CD4-positive, alpha-beta memory T cell (primary cell): ENCODE measurements at regions not wholly inside any gene's neighbourhood (a gene's known extent, or its start where the extent isn't known, plus 50 kb on each side); places are given as distances from the start of the nearest gene placed in this dataset.
A peak's percentile ranks its signal among the peaks of the same experiment; 100 is the strongest.

ENCODE experiments used
- CTCF ChIA-PET: fragments of 350-600 bp; sonication (Branson Sonifier 250); formaldehyde crosslinking; loops from one replicate; lab custom pipeline; 2021; ENCODE audit warnings: inconsistent platforms; ENCODE audit not compliant: partially characterized antibody; lab: Charles Lee
- POLR2A ChIA-PET: fragments of 350-600 bp; sonication (Branson Sonifier 250); formaldehyde crosslinking; loops from one replicate; lab custom pipeline; 2021; ENCODE audit not compliant: partially characterized antibody; lab: Charles Lee
- DNase-seq, 5 donors: peaks; one replicate each; pipeline versions ENCODE4 v3.0.0 to v3.0.0-alpha.2; 2020 to 2022; ENCODE audit warnings: mixed read lengths in 1 of 5
- H3K27ac ChIP-seq: one replicate; pipeline ENCODE4 v1.7.0; 2013; ENCODE audit warnings: low read depth, low read length
- H3K27me3 ChIP-seq: 2 replicates; pipeline ENCODE4 v1.7.0; 2013; ENCODE audit warnings: mild to moderate bottlenecking, low read length, moderate library complexity; ENCODE audit not compliant: insufficient read depth
- H3K36me3 ChIP-seq: 2 replicates; pipeline ENCODE4 v1.7.0; 2013; ENCODE audit warnings: mild to moderate bottlenecking, low read length, moderate library complexity; ENCODE audit not compliant: insufficient read depth
- H3K4me1 ChIP-seq: 2 replicates; pipeline ENCODE4 v1.7.0; 2013; ENCODE audit warnings: mild to moderate bottlenecking, low read length, moderate library complexity; ENCODE audit not compliant: insufficient read depth
- H3K4me3 ChIP-seq, 2 donors: one replicate each; pipeline ENCODE4 v1.7.0; 2013; ENCODE audit warnings: low read length in 2 of 2, mild to moderate bottlenecking in 1 of 2
- H3K9me3 ChIP-seq, 2 donors: one replicate each; pipeline ENCODE4 v1.7.0; 2013; ENCODE audit warnings: low read length in 2 of 2, control low read depth in 1 of 2; ENCODE audit not compliant: control insufficient read depth in 1 of 2
- H3K27ac Mint-ChIP-seq, 7 donors: one replicate each; pipeline ENCODE4 v1.8.0; 2020 to 2021; ENCODE audit warnings: mixed read lengths in 7 of 7, mild to moderate bottlenecking in 6 of 7, inconsistent platforms in 3 of 7, moderate library complexity in 3 of 7
- H3K27me3 Mint-ChIP-seq, 2 donors: one replicate each; pipeline ENCODE4 v1.8.0; 2020 to 2021; ENCODE audit warnings: mixed read lengths in 2 of 2
- H3K36me3 Mint-ChIP-seq, 2 donors: one replicate each; pipeline ENCODE4 v1.8.0; 2020 to 2021; ENCODE audit warnings: mixed read lengths in 2 of 2, inconsistent platforms in 1 of 2, mild to moderate bottlenecking in 1 of 2
- H3K4me1 Mint-ChIP-seq, 4 donors: one replicate each; pipeline ENCODE4 v1.8.0; 2020 to 2021; ENCODE audit warnings: mixed read lengths in 4 of 4, mild to moderate bottlenecking in 1 of 4
- H3K4me3 Mint-ChIP-seq, 8 donors: one replicate each; pipeline ENCODE4 v1.8.0; 2020 to 2021; ENCODE audit warnings: mixed read lengths in 8 of 8, mild to moderate bottlenecking in 7 of 8, moderate library complexity in 6 of 8, inconsistent platforms in 3 of 8
- H3K9me3 Mint-ChIP-seq, 8 donors: one replicate each; pipeline ENCODE4 v1.8.0; 2020 to 2021; ENCODE audit warnings: mixed read lengths in 8 of 8, mild to moderate bottlenecking in 5 of 8, inconsistent platforms in 3 of 8, moderate library complexity in 1 of 8
- intact Hi-C: fragments of 100-400 bp; cut with micrococcal nuclease; formaldehyde crosslinking; loops from one replicate; pipeline ENCODE4 v1.15.1; 2023

DNA sequence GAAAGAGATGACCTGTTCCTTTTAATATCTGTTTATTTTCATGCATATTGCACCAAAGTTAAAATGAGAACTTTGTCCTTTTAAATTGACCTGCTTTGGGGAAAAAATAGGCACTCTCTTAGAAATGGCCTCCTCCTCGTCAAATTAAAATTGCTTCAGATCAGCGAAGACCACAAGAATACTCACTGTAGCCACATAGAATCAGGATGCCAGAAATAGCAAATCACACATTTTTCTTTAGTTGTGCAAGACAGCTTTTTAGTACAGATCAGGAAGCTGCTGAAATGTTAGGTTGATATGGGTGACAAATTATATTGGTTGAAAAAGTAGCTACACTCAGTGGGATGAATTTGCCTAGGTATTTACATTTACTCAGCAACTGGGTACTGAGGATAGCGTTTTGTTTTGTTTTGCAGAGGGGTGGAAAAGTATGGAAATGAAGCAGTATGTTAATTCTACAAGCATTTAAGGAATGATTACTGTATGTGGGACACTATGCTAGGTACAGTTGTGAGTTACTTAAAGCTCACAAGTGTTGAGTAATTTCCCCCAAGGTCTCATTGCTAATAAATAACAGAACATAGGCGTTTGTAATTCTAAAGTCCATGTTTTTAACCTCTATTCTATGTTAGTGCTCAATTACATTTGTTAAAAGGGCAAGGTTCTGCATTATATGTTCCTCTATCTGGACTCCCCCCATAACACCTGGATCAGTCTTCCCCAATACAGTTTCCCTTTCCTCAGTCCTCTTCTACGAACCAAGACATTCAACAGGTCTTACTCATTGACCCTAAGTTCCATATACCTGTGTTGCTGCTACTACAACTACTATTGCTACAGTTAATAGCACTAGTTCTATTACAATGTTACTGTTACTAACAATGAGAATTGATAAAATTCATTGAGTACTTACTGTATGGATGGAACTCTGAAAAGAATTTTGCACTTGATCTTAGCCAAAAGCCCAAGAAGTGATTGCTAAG, 99.4 kb upstream of the S1PR1 start:
- ChIA-PET POLR2A (interaction anchor here (0.9 to 7.4 kb wide), 11 partner anchors 9 to 220 kb away, joined by 3 to 92 read pairs (median 4); partner anchors contain the start of genes DPH5 and S1PR1), CTCF (interaction anchor here (0.5 to 8.6 kb wide), 20 partner anchors 8 to 221 kb away, joined by 3 to 130 read pairs (median 4); partner anchors contain the start of gene S1PR1)
- Mint-ChIP-seq H3K27ac (peak overlapping the region; percentile 42 to 92 (median 77)), H3K36me3 (no peaks in the 10 kb centered on the region), H3K27me3 (no peaks in the 10 kb centered on the region), H3K4me3 (peak overlapping the region in 6 of 8 donors; percentile 15 to 67 (median 34)), H3K9me3 (no peaks in the 10 kb centered on the region), H3K4me1 (peaks cover 32 to 55% (median 41%) of the 10 kb centered on the region in 4 donors)
- no peaks in the 10 kb centered on the region for H3K27me3 ChIP-seq
- peaks cover 33% of the 10 kb centered on the region for H3K4me1 ChIP-seq
- H3K4me3 ChIP-seq = no peak overlapping the region
- DNase-seq = peak in 3 of 5 donors; percentile 6 to 11 (median 9)
- no peak overlapping the region for H3K27ac ChIP-seq
- intact Hi-C loops = loop anchor here (1.0 to 5.0 kb wide), 4 partner anchors 101 to 220 kb away; no protein-coding TSS in a partner anchor
- no peaks in the 10 kb centered on the region for H3K9me3 ChIP-seq
- no peaks in the 10 kb centered on the region for H3K36me3 ChIP-seq

DNA sequence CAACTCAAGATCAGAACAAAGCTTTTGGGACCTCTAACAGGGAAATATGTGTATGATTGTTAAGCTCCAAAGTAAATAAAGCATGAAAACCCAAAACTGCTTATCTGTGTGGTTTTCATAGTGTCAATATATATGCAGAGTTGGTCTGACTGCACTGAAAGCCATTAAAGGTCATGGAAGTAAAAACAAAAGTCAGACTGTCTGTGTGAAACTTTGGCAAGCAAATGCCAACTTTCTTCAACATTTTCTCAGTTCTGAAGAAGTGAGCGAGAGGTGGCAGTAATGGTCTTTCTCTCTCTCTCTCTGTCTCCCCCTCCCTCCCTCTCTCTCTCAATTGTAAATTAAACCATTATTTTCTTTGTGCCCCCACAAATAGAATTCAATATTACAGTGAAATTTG, 100.1 kb upstream of the S1PR1 start:
- H3K27me3 Mint-ChIP-seq = no peaks in the 10 kb centered on the region
- ChIA-PET POLR2A (interaction anchor here (0.8 to 7.4 kb wide), 9 partner anchors 8 to 220 kb away, joined by 3 to 92 read pairs (median 4); partner anchors contain the start of genes DPH5 and S1PR1), CTCF (interaction anchor here (0.5 to 8.6 kb wide), 16 partner anchors 8 to 221 kb away, joined by 3 to 130 read pairs (median 4); partner anchors contain the start of gene S1PR1)
- H3K9me3 ChIP-seq = no peaks in the 10 kb centered on the region
- intact Hi-C loops = loop anchor here (1.0 to 5.0 kb wide), 5 partner anchors 102 to 221 kb away; no protein-coding TSS in a partner anchor
- H3K4me3 ChIP-seq = no peak overlapping the region
- H3K27me3 ChIP-seq = no peaks in the 10 kb centered on the region
- H3K9me3 Mint-ChIP-seq = no peaks in the 10 kb centered on the region
- peak overlapping the region in 5 of 8 donors; percentile 26 to 67 (median 37) for H3K4me3 Mint-ChIP-seq
- DNase-seq = peak in 3 of 5 donors; percentile 26 to 40 (median 32)
- H3K36me3 Mint-ChIP-seq = no peaks in the 10 kb centered on the region
- H3K36me3 ChIP-seq = no peaks in the 10 kb centered on the region
- peaks cover 36% of the 10 kb centered on the region for H3K4me1 ChIP-seq
- H3K27ac ChIP-seq = no peak overlapping the region
- H3K4me1 Mint-ChIP-seq = peaks cover 32 to 57% (median 41%) of the 10 kb centered on the region in 4 donors
- peak overlapping the region; percentile 42 to 92 (median 77) for H3K27ac Mint-ChIP-seq

DNA sequence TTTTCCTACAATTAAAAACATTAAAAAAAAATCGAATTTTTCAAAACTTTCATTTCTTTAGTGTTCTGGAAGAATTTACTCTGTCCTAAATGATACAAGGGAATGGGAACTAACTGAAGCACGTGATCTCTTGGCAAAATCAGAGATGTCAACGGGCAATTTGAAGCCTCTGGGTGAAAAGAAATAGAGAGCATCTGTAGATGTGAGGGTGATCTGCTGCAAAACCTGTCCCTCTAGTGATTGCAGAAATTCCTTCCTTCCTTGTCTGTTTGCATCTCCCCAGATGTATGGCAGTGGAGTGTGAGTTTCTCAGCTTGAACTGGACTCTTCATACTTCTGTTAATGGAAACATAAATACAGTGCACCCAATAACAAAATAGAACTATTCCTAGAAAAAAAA, 100.5 kb upstream of the S1PR1 start:
- H3K4me1 Mint-ChIP-seq = peaks cover 36 to 62% (median 46%) of the 10 kb centered on the region in 4 donors
- no peaks in the 10 kb centered on the region for H3K36me3 Mint-ChIP-seq
- Histone ChIP-seq H3K4me1 (peaks cover 40% of the 10 kb centered on the region), H3K4me3 (no peak overlapping the region), H3K9me3 (no peaks in the 10 kb centered on the region), H3K36me3 (no peaks in the 10 kb centered on the region), H3K27me3 (no peaks in the 10 kb centered on the region), H3K27ac (no peak overlapping the region)
- H3K27ac Mint-ChIP-seq = peak overlapping the region; percentile 10 to 92 (median 53)
- intact Hi-C loops = loop anchor here (1.0 to 5.0 kb wide), 2 partner anchors 215 to 221 kb away; no protein-coding TSS in a partner anchor
- peak overlapping the region in 1 of 8 donors; percentile 27 for H3K4me3 Mint-ChIP-seq
- no peak for DNase-seq
- no peaks in the 10 kb centered on the region for H3K9me3 Mint-ChIP-seq
- H3K27me3 Mint-ChIP-seq = no peaks in the 10 kb centered on the region
- POLR2A ChIA-PET = interaction anchor here (0.8 to 7.4 kb wide), 6 partner anchors 8 to 219 kb away, joined by 3 to 92 read pairs (median 4); partner anchors contain the start of gene S1PR1
- CTCF ChIA-PET = interaction anchor here (1.0 to 8.6 kb wide), 14 partner anchors 9 to 222 kb away, joined by 3 to 130 read pairs (median 4); partner anchors contain the start of gene S1PR1

DNA sequence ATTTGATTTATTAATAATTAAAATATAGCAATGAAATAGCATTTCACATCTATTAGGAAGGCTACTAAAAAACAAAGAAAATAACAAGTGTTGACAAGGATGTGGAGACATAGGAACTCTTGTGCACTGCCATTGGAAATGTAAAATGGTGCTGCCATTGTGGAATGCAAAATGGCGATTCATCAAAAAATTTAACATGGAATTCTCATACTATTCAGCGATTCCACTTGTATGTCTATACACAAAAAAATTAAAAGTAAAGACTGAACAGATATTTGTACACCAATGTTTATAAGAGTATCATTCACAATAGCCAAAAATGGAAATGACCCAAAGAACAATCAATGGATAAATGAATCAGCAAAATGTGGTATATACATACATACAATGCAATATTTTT, 101.3 kb upstream of the S1PR1 start:
- Histone ChIP-seq H3K27ac (no peak overlapping the region), H3K9me3 (no peaks in the 10 kb centered on the region), H3K36me3 (no peaks in the 10 kb centered on the region), H3K4me1 (peaks cover 48% of the 10 kb centered on the region), H3K27me3 (no peaks in the 10 kb centered on the region), H3K4me3 (no peak overlapping the region)
- H3K27ac Mint-ChIP-seq = peak overlapping the region in 3 of 7 donors; percentile 44 to 85 (median 50)
- H3K4me1 Mint-ChIP-seq = peaks cover 44 to 69% (median 53%) of the 10 kb centered on the region in 4 donors
- no peaks in the 10 kb centered on the region for H3K9me3 Mint-ChIP-seq
- CTCF ChIA-PET = interaction anchor here (1.1 to 8.6 kb wide), 9 partner anchors 9 to 222 kb away, joined by 3 to 130 read pairs (median 9); partner anchors contain the start of gene S1PR1
- POLR2A ChIA-PET = interaction anchor here (7.4 kb wide), 1 partner anchor 103 kb away, joined by 92 read pairs; the partner anchor contains the start of gene S1PR1
- H3K4me3 Mint-ChIP-seq = no peak overlapping the region
- intact Hi-C loops = loop anchor here (5.0 kb wide), 1 partner anchor 222 kb away; no protein-coding TSS in a partner anchor
- DNase-seq = no peak
- H3K36me3 Mint-ChIP-seq = no peaks in the 10 kb centered on the region
- no peaks in the 10 kb centered on the region for H3K27me3 Mint-ChIP-seq

DNA sequence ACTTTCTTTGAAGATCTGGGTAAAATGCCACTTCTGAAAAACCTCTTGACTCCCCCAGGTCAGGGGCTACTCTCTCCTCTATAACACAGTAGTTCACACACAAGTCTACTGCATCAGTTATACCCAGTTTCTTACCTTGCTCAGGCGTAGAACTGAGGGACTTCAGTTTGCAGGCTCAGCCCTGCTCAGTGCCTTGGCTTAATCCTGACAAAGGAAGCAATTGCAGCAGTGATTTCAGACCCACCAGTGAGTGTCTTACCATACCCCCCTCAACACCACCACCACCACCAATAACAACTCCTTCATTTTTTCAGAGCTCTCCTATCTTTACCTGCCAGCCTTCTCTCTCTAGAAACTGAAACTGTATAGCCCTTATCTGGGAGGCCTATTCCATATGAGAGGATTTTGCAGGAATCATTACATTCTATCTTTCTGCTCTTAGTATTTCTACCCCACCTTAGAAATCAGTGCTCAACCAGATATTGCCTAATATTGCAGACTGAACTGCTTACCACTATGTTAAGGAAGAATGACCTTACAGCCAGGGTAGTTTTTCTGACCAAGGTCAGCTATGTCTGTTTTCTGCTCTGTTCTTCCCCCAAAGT, 105.5 kb upstream of the S1PR1 start:
- H3K27ac Mint-ChIP-seq = peak overlapping the region in 5 of 7 donors; percentile 34 to 69 (median 63)
- H3K36me3 Mint-ChIP-seq = no peaks in the 10 kb centered on the region
- no peaks in the 10 kb centered on the region for H3K27me3 Mint-ChIP-seq
- H3K27ac ChIP-seq = no peak overlapping the region
- H3K36me3 ChIP-seq = no peaks in the 10 kb centered on the region
- no peaks in the 10 kb centered on the region for H3K27me3 ChIP-seq
- peaks cover 67% of the 10 kb centered on the region for H3K4me1 ChIP-seq
- H3K4me3 ChIP-seq = no peak overlapping the region
- ChIA-PET POLR2A (interaction anchor here (1.2 to 4.7 kb wide), 5 partner anchors 10 to 182 kb away, joined by 3 to 23 read pairs (median 5); partner anchors contain the start of gene S1PR1), CTCF (interaction anchor here (1.0 to 2.0 kb wide), 5 partner anchors 9 to 216 kb away, joined by 3 to 6 read pairs (median 4); no protein-coding TSS in a partner anchor)
- no peaks in the 10 kb centered on the region for H3K9me3 Mint-ChIP-seq
- no peaks in the 10 kb centered on the region for H3K9me3 ChIP-seq
- intact Hi-C loops = no loop called here
- peak overlapping the region in 2 of 8 donors; percentile 47 to 54 for H3K4me3 Mint-ChIP-seq
- no peak for DNase-seq
- H3K4me1 Mint-ChIP-seq = peaks cover 42 to 69% (median 58%) of the 10 kb centered on the region in 4 donors

DNA sequence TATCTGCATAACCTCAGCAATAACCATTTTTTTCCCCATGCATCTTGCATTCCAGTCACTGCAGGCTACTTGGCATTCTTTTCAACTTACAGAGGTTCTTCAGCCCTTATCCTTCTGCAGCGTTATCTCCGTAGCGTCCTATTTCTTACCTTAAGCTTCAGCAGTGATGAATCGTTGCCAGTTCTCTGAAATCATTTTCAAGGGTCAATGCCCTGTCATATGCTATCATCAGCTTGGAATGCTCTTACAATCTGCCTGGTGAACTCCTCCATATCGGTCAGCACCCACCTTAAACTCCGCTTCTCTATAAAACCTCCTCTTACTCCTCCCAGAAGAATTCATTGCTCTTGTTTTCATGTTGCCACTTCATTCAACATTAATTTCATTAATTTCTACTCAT, 105.1 kb upstream of the DPH5 start:
- no peak for DNase-seq
- Mint-ChIP-seq H3K27me3 (no peaks in the 10 kb centered on the region), H3K27ac (peak overlapping the region in 6 of 7 donors; percentile 32 to 71 (median 53)), H3K4me1 (peaks cover 39 to 63% (median 55%) of the 10 kb centered on the region in 4 donors), H3K36me3 (no peaks in the 10 kb centered on the region), H3K9me3 (no peaks in the 10 kb centered on the region), H3K4me3 (peak overlapping the region in 2 of 8 donors; percentile 1 to 24)
- Histone ChIP-seq H3K36me3 (no peaks in the 10 kb centered on the region), H3K27ac (no peak overlapping the region), H3K27me3 (no peaks in the 10 kb centered on the region), H3K9me3 (no peaks in the 10 kb centered on the region), H3K4me3 (no peak overlapping the region), H3K4me1 (peaks cover 61% of the 10 kb centered on the region)
- POLR2A ChIA-PET = interaction anchor here (1.0 to 4.7 kb wide), 6 partner anchors 9 to 213 kb away, joined by 3 to 32 read pairs (median 12); partner anchors contain the start of gene S1PR1
- intact Hi-C loops = no loop called here
- CTCF ChIA-PET = interaction anchor here (1.0 to 2.0 kb wide), 7 partner anchors 9 to 215 kb away, joined by 3 to 6 read pairs (median 4); no protein-coding TSS in a partner anchor
